Bronchial epithelial cell (primary cell): ENCODE measurements at regions not wholly inside any gene's neighbourhood (a gene's known extent, or its start where the extent isn't known, plus 50 kb on each side); places are given as distances from the start of the nearest gene placed in this dataset.
A peak's percentile ranks its signal among the peaks of the same experiment; 100 is the strongest.

Source experiments
- DNase-seq: peaks from one replicate; pipeline ENCODE4 v3.0.0-alpha.2; 2010; ENCODE audit warnings: low read depth
- FAIRE-seq: peaks from 2 replicates; lab custom pipeline; 2011; peaks lifted over from hg19 to GRCh38; lab: Jason Lieb, UNC
- H3K27me3 ChIP-seq: 2 replicates; pipeline ENCODE4 v1.5.1; 2011; ENCODE audit warnings: low read length; ENCODE audit not compliant: control insufficient read depth, insufficient read depth
- H3K36me3 ChIP-seq: 2 replicates; pipeline ENCODE4 v1.5.1; 2011; ENCODE audit warnings: low read length; ENCODE audit not compliant: control insufficient read depth, insufficient read depth
- H3K4me3 ChIP-seq: 2 replicates; pipeline ENCODE4 v1.5.1; 2011; ENCODE audit warnings: mild to moderate bottlenecking, low read depth, low read length, control low read depth
- TF ChIP-seq, protein P1 (sequence below): IDR thresholded peaks from 2 replicates; pipeline ENCODE4 v1.5.1; 2011; ENCODE audit warnings: mild to moderate bottlenecking, moderate library complexity, low read length, control low read depth, inconsistent platforms; ENCODE audit not compliant: insufficient read depth, severe bottlenecking

DNA sequence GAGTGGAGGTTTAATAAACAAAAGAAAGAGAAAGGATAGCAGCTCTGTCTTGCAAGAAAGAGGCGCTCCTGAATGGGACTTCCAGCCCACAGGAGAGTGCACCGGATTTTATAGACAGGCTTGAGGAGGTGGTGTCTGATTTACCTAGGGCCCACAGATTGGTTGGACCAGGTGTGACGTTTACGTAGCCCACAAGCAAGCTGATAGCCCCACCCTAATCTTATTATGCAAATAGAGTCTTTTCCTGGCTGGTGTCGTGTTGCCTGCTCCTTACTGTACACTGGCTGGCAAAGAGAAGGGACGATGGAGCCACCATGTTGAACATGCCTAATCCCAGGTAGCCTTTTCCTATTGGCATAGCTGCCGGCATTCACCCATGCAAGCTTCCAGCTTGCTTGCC lies 319.7 kb upstream of the POM121L12 start:
- H3K36me3 ChIP-seq = no peaks in the 10 kb centered on the region
- DNase-seq = no peak
- FAIRE-seq = no peak
- H3K27me3 ChIP-seq = no peaks in the 10 kb centered on the region
- no peak overlapping the region for H3K4me3 ChIP-seq
- TF ChIP-seq, protein P1, sequence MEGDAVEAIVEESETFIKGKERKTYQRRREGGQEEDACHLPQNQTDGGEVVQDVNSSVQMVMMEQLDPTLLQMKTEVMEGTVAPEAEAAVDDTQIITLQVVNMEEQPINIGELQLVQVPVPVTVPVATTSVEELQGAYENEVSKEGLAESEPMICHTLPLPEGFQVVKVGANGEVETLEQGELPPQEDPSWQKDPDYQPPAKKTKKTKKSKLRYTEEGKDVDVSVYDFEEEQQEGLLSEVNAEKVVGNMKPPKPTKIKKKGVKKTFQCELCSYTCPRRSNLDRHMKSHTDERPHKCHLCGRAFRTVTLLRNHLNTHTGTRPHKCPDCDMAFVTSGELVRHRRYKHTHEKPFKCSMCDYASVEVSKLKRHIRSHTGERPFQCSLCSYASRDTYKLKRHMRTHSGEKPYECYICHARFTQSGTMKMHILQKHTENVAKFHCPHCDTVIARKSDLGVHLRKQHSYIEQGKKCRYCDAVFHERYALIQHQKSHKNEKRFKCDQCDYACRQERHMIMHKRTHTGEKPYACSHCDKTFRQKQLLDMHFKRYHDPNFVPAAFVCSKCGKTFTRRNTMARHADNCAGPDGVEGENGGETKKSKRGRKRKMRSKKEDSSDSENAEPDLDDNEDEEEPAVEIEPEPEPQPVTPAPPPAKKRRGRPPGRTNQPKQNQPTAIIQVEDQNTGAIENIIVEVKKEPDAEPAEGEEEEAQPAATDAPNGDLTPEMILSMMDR = no peak

GRCh38 chr7:52712938-52713337 lies 322.5 kb upstream of the POM121L12 start:
- FAIRE-seq = no peak
- Histone ChIP-seq H3K4me3 (no peak overlapping the region), H3K36me3 (no peaks in the 10 kb centered on the region), H3K27me3 (no peaks in the 10 kb centered on the region)
- DNase-seq = no peak
- TF ChIP-seq, protein P1 = no peak

DNA sequence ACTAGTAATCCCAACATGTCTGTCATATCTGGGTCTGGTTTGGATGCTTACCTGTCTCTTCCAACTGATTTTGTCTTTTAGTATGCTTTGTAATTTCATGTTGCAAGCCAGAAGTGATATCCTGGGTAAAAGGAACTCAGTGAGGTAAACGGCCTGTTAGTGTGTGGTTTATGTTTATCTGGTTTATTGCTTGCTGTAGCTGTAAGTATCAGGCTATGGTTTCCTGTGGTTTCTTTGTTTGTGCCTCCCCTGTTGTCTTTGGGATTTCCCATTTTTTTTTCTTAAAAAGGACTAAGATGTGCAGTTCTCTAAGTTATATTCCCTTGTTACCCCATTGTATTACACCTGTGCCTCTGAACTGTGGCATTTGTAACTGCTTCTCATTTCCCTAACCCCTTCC lies 323.5 kb upstream of the POM121L12 start:
- H3K4me3 ChIP-seq = no peak overlapping the region
- DNase-seq (no peak), FAIRE-seq (no peak)
- H3K27me3 ChIP-seq = no peaks in the 10 kb centered on the region
- no peaks in the 10 kb centered on the region for H3K36me3 ChIP-seq
- TF ChIP-seq, protein P1 = no peak

GRCh38 chr7:52708846-52709245 lies 326.6 kb upstream of the POM121L12 start:
- Histone ChIP-seq H3K36me3 (no peaks in the 10 kb centered on the region), H3K27me3 (no peaks in the 10 kb centered on the region), H3K4me3 (no peak overlapping the region)
- DNase-seq (no peak), FAIRE-seq (no peak)
- TF ChIP-seq, protein P1 = no peak

GRCh38 chr7:52705768-52706167 lies 329.7 kb upstream of the POM121L12 start:
- TF ChIP-seq, protein P1 = no peak
- H3K27me3 ChIP-seq = no peaks in the 10 kb centered on the region
- DNase-seq (peak; percentile 60), FAIRE-seq (no peak)
- no peak overlapping the region for H3K4me3 ChIP-seq
- H3K36me3 ChIP-seq = no peaks in the 10 kb centered on the region

GRCh38 chr7:52700349-52700748 lies 335.1 kb upstream of the POM121L12 start:
- no peak for FAIRE-seq
- Histone ChIP-seq H3K27me3 (no peaks in the 10 kb centered on the region), H3K36me3 (no peaks in the 10 kb centered on the region), H3K4me3 (no peak overlapping the region)
- TF ChIP-seq, protein P1 = no peak
- DNase-seq = no peak
